CD4-positive, alpha-beta T cell treated with Interleukin-1 beta for 1 hour (primary cell): ENCODE measurements at regions not wholly inside any gene's neighbourhood (a gene's known extent, or its start where the extent isn't known, plus 50 kb on each side); places are given as distances from the start of the nearest gene placed in this dataset.

Experiments used
- DNase-seq, 2 donors: peaks; one replicate each; pipeline ENCODE4 v3.0.0-alpha.2; 2020 to 2022

GRCh38 chr10:89093728-89094127 is 103.1 kb downstream of the FAS start:
- DNase-seq = no peak

- no peak for DNase-seq
These were observed 102.4 kb downstream of the FAS start for GRCh38 chr10:89092981-89093380.

GRCh38 chr10:89092439-89092838 is 101.8 kb downstream of the FAS start:
- no peak for DNase-seq

DNA sequence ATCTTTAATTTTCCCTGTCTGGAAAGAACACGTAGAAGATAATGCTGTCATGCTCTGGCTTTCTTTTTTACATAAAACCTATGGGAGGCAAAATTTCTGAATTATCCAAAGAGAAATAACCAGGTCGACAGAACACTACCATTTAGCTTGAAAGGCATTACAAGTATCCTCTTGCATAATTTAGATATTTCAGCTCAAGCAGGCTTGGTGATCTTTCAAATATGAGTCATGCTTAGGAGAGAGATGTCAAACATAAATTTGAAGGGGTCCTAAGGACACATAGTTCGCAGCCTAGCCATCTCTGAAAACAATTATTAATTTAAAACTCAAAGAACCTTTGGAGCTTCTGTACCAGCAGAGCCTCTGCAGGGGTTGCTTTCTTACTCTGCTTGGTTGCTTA is 100.9 kb downstream of the FAS start:
- DNase-seq = no peak

GRCh38 chr10:89090756-89091445 is 100.3 kb downstream of the FAS start:
- no peak for DNase-seq

DNA sequence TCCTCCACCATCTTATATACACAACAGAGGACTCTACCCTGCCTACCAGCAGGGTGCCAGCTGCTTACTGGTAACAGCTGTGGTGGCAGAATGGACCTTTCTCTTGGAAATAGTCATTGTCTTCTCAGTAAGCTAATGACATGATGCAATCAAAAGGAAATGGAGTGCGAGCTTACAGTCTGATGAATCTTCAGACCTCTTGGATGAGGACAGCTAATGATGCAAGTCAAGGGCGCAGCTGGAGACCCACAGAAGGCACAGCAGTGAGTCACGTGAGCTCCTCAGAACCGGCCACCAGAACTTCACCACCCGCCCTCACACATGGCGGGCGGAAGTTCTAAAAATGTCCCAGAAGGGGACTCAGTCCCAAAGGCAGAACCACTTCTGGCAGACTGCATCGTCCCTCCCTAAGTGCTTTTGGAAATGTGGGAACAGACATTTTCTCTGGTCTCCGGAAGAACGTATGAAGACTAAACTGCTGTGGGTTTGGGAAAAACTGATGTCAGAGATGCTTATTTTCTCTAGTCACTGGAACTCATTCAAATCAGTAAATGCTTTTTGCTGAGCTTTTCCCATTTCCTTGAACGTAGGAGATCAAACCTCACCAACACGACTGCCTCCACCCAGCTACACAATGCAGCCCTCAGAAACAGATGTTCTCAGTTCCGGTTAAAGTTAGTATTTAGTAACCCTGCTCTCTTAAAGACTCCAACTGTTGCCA is 96.4 kb downstream of the FAS start:
- peak in 1 of 2 donors; percentile 38 for DNase-seq

GRCh38 chr10:89085153-89085552 is 94.6 kb downstream of the FAS start:
- DNase-seq = peak in 1 of 2 donors; percentile 1

GRCh38 chr10:89082086-89082485 is 91.5 kb downstream of the FAS start:
- DNase-seq = no peak

GRCh38 chr10:89080660-89081059 is 90.1 kb downstream of the FAS start:
- DNase-seq = no peak

- DNase-seq = no peak
These were observed 89.4 kb downstream of the FAS start for GRCh38 chr10:89079961-89080360.

DNA sequence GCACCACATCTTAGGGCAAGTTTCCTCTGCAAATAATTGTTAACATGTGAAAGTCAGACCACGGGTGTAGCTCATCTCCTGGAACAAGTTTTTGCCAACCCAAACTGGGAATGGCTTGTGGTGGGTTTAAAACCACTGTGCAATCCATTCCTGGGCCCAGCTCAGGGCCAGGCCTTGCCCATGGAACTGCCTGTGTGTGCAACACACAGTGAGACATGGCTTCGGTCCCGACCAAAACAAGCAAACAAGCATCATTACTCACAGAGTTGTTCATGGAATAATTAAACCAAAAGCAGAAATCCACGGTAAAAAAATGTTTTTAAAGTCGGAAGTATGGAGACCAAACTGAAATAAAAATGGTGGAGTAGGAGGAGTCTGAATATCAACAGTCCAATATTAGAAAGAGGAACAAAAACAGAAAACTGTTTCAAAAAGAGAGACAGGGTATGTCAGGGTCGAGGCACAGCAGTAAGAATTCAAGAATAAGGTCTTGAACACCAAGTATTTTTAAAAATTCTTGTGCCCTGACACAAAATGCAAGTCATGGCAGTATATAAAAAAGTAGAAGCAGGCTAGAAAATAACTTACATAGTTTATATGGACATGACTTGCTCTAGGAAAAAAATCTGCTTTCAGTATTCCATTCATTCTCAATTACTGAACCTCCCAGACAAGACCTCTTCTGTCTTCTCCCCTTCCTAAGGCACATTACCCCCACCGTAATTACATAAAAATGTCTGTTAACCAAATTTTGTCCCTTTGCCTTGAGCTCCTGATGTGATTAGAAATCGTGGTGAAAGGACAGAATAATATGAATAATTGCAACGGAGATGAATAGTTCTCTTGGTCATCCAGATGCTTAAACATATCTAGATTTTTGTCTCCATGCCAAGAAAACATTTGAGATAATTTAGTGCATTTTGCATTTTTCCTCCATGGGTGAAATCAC is 88.4 kb downstream of the FAS start:
- DNase-seq = no peak

- DNase-seq = no peak
These were observed 85.5 kb downstream of the FAS start for GRCh38 chr10:89076120-89076519.

DNA sequence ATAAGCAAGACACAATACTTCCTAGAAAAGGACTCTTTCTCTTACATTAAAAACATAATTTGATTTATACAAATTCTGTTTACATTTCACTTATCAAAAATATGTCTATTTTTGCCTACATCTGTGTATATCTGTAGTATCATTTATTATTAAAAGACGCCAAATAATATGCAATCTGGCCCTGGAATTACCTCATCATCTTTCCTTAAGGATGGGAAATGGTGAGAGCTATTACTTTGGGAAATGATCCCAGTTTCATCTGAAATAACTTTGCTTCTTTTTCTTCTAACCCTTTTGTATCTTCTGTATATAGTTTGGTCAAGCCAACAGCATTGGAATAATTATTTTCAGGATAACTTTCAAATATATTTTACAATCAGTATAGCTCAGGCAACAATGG is 85.0 kb downstream of the FAS start:
- DNase-seq = no peak

- no peak for DNase-seq
These were observed 83.5 kb downstream of the FAS start for GRCh38 chr10:89074120-89074519.

GRCh38 chr10:89073719-89074118 is 83.1 kb downstream of the FAS start:
- DNase-seq = no peak

DNA sequence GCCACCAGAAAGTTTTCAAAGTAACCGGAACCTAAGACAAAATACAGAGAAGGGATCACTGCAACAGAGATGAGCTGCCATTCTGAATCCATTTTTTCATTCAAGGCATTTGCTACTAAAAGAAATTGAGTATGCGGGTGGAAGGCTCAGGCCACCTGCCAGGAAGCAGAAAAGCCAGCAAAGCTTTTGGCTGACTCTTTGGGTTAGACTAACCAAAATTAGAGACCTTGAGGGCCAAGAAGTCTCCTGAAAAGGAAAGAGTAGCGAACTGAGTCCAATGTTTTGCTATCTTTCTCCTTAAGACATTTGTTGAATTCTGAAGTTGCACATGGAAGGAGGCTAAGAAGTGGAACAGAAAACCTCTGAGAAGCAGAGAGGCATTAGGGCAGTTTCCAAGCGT is 79.0 kb downstream of the FAS start:
- no peak for DNase-seq
